Astrocyte of the spinal cord (primary cell): ENCODE measurements at regions not wholly inside any gene's neighbourhood (a gene's known extent, or its start where the extent isn't known, plus 50 kb on each side); places are given as distances from the start of the nearest gene placed in this dataset.

Experiments used
- DNase-seq: peaks from one replicate; pipeline ENCODE4 v3.0.0; 2011; ENCODE audit warnings: low read depth, low spot score
- H3K4me3 ChIP-seq: 2 replicates; pipeline ENCODE4 v1.5.1; 2011; ENCODE audit warnings: low read depth, mild to moderate bottlenecking, low read length, moderate library complexity
- CTCF ChIP-seq: IDR thresholded peaks from 2 replicates; pipeline ENCODE4 v1.5.1; 2012; ENCODE audit warnings: low read depth, mild to moderate bottlenecking, low read length, inconsistent platforms
- in situ Hi-C: cut with HindIII; loops from 2 replicates; pipeline ENCODE4 v1.10.0; 2017; ENCODE audit warnings: low sequenced_read_pairs

- in situ Hi-C loops: no loop called here
- TF ChIP-seq CTCF: no peak
- no peak for DNase-seq
- no peak overlapping the region for H3K4me3 ChIP-seq
Observed at GRCh38 chr18:41343808-41344207, 611.2 kb upstream of the PIK3C3 start.

GRCh38 chr18:41338341-41338740, 616.7 kb upstream of the PIK3C3 start:
- H3K4me3 ChIP-seq: no peak overlapping the region
- no peak for TF ChIP-seq CTCF
- no peak for DNase-seq
- in situ Hi-C loops: no loop called here

GRCh38 chr18:41331661-41332060, 623.4 kb upstream of the PIK3C3 start:
- no peak overlapping the region for H3K4me3 ChIP-seq
- in situ Hi-C loops: no loop called here
- no peak for TF ChIP-seq CTCF
- DNase-seq: no peak

- H3K4me3 ChIP-seq: no peak overlapping the region
- DNase-seq: peak; percentile 93
- TF ChIP-seq CTCF: no peak
- in situ Hi-C loops: no loop called here
Observed at GRCh38 chr18:41326311-41326710, 628.7 kb upstream of the PIK3C3 start.

- peak; percentile 31 for DNase-seq
- H3K4me3 ChIP-seq: no peak overlapping the region
- TF ChIP-seq CTCF: no peak
- in situ Hi-C loops: no loop called here
Observed at GRCh38 chr18:41324934-41325333, 630.1 kb upstream of the PIK3C3 start.

GRCh38 chr18:41324020-41324791, 630.8 kb upstream of the PIK3C3 start:
- no peak for DNase-seq
- no peak for TF ChIP-seq CTCF
- H3K4me3 ChIP-seq: no peak overlapping the region
- in situ Hi-C loops: no loop called here
